Spleen (tissue), 11 donors: ENCODE measurements at regions not wholly inside any gene's neighbourhood (a gene's known extent, or its start where the extent isn't known, plus 50 kb on each side); places are given as distances from the start of the nearest gene placed in this dataset.

ENCODE experiments used
- DNase-seq: peaks from one replicate; pipeline ENCODE4 v3.0.0-alpha.2; 2020
- H3K27ac ChIP-seq, 8 donors: fragments of 200-600 bp; sonication (generic) in 7 of 8; 1 replicate in 4 of 8; 2 replicates in 4 of 8; pipeline versions ENCODE4 v1.5.0 to v1.8.0; 2016 to 2021; ENCODE audit warnings: inconsistent platforms in 4 of 8, mild to moderate bottlenecking in 4 of 8, moderate library complexity in 1 of 8
- H3K27me3 ChIP-seq, 7 donors: fragments of 200-600 bp; sonication (generic) in 6 of 7; replicated peaks in 1 of 7; 1 replicate in 4 of 7; 2 replicates in 3 of 7; pipeline versions ENCODE4 v1.5.0 to v1.8.0; 2016 to 2021; ENCODE audit warnings: inconsistent platforms in 3 of 7, mild to moderate bottlenecking in 1 of 7
- H3K36me3 ChIP-seq, 6 donors: fragments of 200-600 bp; sonication (generic) in 5 of 6; 1 replicate in 4 of 6; 2 replicates in 2 of 6; pipeline versions ENCODE4 v1.5.0 to v1.8.0; 2016 to 2021; ENCODE audit warnings: inconsistent platforms in 2 of 6
- H3K4me1 ChIP-seq, 6 donors: fragments of 200-600 bp; sonication (generic) in 5 of 6; 1 replicate in 3 of 6; 2 replicates in 3 of 6; pipeline versions ENCODE4 v1.5.0 to v1.8.0; 2016 to 2021; ENCODE audit warnings: inconsistent platforms in 3 of 6
- H3K4me3 ChIP-seq, 8 donors: fragments of 200-600 bp; sonication (generic) in 7 of 8; 1 replicate in 4 of 8; 2 replicates in 4 of 8; pipeline versions ENCODE4 v1.5.0 to v1.8.0; 2016 to 2021; ENCODE audit warnings: inconsistent platforms in 4 of 8, mild to moderate bottlenecking in 4 of 8, moderate library complexity in 2 of 8
- H3K9me3 ChIP-seq, 8 donors: fragments of 200-600 bp; sonication (generic) in 7 of 8; 1 replicate in 4 of 8; 2 replicates in 4 of 8; pipeline versions ENCODE4 v1.5.0 to v1.8.0; 2016 to 2021; ENCODE audit warnings: inconsistent platforms in 4 of 8
- POLR2A ChIP-seq, 3 donors: fragments of 450-650 bp; IDR thresholded peaks; one replicate each; pipeline ENCODE4 v1.5.1; 2017; ENCODE audit warnings: antibody characterized with exemption in 3 of 3, mild to moderate bottlenecking in 1 of 3
- POLR2AphosphoS5 ChIP-seq, 3 donors: sonication (generic); formaldehyde crosslinking; IDR thresholded peaks; one replicate each; pipeline ENCODE4 v1.5.1; 2017; ENCODE audit warnings: antibody characterized with exemption in 3 of 3
- WGBS, 5 donors: extraction: QIAGEN DNeasy Blood & Tissue Kit in 3 of 5; methylation state at CpG; one replicate each; pipeline versions ENCODE4 v1.1.5 to v1.1.7; 2013 to 2018; 5-methylcytosine and 5-hydroxymethylcytosine counted together
- intact Hi-C: fragments of 100-400 bp; cut with DNase I; formaldehyde crosslinking; loops from one replicate; pipeline ENCODE4 v1.15.0; 2023; ENCODE audit warnings: low total_unique reads
- TF ChIP-seq, protein P1 (sequence below), 11 experiments: fragments of 200-600 bp in 7 of 11; fragments of 450-650 bp in 4 of 11; sonication (generic) in 4 of 11; IDR thresholded peaks in 8 of 11; conservative IDR thresholded peaks in 3 of 11; 1 replicate in 7 of 11; 2 replicates in 4 of 11; pipeline versions ENCODE4 v1.4.0 to v1.8.0; 2016 to 2021; ENCODE audit warnings: antibody characterized with exemption in 11 of 11, inconsistent platforms in 4 of 11, mild to moderate bottlenecking in 1 of 11
- donor health status: healthy with polysubstance abuse.
- donor health status: DM: no; HTN: no; CAD: no; lungs with moderate emphysema.
- donor health status: DM: no; HTN: no; CAD: no.
- donor health status: Bipolar disorder and iron deficiency.
- donor health status: healthy.
- donor health status: DM: no; HTN: no; CAD: no.
- donor health status: DM: yes; HTN: yes; CAD: no.

DNA sequence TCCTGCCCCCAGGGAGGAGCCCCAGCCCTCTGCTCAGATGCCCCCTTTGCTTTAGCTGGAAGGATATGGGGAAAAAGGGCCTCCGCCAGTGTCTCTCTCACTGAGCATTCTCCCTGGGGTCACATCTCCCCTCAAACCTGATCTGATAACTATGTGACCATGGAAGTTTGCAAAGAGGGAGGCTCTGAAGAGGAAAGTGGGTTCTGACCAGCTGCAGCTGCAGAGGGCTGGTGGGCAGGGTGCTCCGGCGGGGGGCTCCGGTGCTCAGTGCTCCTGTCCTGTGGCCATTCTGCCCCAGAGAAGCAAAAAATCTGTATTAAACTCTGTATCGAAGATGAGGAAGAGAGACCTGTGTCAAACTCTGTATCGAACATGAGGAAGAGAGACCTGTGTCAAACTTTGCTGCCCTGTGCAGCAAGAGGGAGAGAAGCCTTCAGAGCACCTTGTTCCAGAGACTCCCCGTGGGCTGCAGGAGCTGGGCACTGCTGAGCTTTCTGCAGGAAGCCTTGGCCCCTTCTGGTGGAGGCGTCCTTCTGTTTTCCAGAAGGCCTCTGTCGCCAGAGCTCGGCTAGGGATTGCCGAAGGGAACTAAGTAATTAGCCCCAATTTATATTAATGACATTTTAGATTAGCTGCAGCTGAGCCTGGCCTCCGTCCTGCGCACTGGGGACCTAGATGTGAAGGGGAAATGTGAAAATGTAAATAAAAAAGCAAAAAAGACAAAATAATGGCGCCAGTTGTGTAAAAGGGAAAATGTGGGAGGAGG is 186.2 kb upstream of the C1orf174 start:
- Histone ChIP-seq H3K27me3 (peaks cover 0 to 31% (median 0%) of the 10 kb centered on the region in 7 donors), H3K4me3 (no peak overlapping the region), H3K27ac (no peak overlapping the region), H3K9me3 (peaks cover 0 to 19% (median 5%) of the 10 kb centered on the region in 8 donors), H3K36me3 (no peaks in the 10 kb centered on the region), H3K4me1 (no peaks in the 10 kb centered on the region)
- DNase-seq = peak; percentile 23
- WGBS, 5 donors = 80 to 83% (median 81%) methylated on average over 14 of the region's 14 CpGs
- intact Hi-C loops = no loop called here
- TF ChIP-seq, protein P1, sequence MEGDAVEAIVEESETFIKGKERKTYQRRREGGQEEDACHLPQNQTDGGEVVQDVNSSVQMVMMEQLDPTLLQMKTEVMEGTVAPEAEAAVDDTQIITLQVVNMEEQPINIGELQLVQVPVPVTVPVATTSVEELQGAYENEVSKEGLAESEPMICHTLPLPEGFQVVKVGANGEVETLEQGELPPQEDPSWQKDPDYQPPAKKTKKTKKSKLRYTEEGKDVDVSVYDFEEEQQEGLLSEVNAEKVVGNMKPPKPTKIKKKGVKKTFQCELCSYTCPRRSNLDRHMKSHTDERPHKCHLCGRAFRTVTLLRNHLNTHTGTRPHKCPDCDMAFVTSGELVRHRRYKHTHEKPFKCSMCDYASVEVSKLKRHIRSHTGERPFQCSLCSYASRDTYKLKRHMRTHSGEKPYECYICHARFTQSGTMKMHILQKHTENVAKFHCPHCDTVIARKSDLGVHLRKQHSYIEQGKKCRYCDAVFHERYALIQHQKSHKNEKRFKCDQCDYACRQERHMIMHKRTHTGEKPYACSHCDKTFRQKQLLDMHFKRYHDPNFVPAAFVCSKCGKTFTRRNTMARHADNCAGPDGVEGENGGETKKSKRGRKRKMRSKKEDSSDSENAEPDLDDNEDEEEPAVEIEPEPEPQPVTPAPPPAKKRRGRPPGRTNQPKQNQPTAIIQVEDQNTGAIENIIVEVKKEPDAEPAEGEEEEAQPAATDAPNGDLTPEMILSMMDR (IDR thresholded peaks at IDR 0.05 in 8 of 11, conservative IDR thresholded peaks at IDR 0.05 in 3 of 11) = no peak
- TF ChIP-seq POLR2AphosphoS5 (IDR thresholded peaks at IDR 0.05) (no peak), POLR2A (IDR thresholded peaks at IDR 0.05) (no peak)

DNA sequence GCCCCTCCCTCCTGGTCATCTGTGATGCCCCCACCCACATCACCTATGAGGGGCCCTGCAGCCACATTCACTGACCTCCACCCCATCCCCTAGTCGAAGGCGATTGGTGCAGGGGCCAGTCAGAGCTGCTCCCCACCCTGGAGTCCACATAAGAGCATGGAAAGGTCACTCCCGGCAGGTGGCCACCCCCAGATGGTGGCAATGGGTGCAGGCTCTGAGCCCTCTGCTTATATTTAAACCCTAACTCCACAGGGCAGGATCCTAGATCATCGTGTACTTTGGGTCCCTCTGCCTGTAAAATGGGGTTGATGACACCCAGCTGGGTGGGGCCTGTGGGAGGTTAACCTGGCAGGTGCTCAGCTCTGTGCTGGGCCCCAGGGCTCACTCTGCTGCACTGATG is 186.8 kb upstream of the C1orf174 start:
- H3K36me3 ChIP-seq = no peaks in the 10 kb centered on the region
- peak; percentile 44 for DNase-seq
- WGBS, 5 donors = 85 to 92% (median 87%) methylated on average over 2 to 4 of the region's 4 CpGs

DNA sequence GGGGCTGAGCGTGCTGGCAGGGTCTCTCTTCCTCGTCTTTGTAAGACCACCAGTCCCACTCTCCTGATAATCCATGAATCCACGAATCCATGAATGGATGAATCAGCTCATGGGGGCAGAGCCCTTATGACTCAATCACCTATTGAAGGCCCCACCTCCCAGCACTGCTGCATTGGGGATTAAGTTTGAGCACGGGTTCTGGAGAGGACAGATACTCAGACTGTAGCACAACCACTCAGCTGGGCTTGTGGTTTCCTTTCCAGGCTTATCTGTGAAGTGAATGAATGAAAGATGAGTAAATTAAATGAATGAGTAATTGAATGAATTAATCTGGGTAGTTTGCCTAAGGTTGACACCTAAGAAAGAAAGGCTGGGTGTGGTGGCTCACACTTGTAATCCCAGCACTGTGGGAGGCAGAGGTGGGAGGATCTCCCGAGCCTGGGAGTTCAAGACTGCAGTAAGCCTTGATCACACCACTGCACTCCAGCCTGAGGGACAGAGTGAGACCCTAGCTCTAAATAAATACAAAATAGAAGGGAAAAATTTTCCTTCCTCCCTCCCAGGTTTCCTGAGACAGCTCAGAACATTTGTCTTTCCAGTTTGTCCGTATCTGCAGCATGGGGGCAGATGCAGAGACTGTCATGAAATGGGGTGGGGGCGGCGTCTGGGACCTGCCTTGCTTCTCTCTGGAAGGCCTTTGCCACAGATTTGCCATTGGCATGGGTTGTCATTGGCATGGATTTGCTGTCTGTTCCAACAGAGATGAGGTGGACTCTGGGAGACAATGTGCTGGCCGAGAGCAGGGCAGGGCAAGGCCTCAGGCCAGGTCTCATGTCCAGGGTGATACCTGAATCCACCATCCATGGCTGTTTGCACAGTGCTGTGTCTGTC is 187.7 kb upstream of the C1orf174 start:
- Histone ChIP-seq H3K9me3 (peaks cover 0 to 31% (median 20%) of the 10 kb centered on the region in 8 donors), H3K4me1 (no peaks in the 10 kb centered on the region), H3K27ac (no peak overlapping the region), H3K36me3 (no peaks in the 10 kb centered on the region), H3K4me3 (no peak overlapping the region), H3K27me3 (peaks cover 0 to 21% (median 0%) of the 10 kb centered on the region in 7 donors)
- DNase-seq = peak; percentile 47
- WGBS, 5 donors = 67 to 71% (median 71%) methylated on average over 9 of the region's 9 CpGs
- TF ChIP-seq POLR2A (IDR thresholded peaks at IDR 0.05) = no peak
- TF ChIP-seq POLR2AphosphoS5 (IDR thresholded peaks at IDR 0.05) = no peak
- TF ChIP-seq, protein P1 (IDR thresholded peaks at IDR 0.05 in 8 of 11, conservative IDR thresholded peaks at IDR 0.05 in 3 of 11) = no peak
- intact Hi-C loops = no loop called here

More for the DNA sequence above, 186.8 kb upstream of the C1orf174 start:
- Histone ChIP-seq H3K4me3 (no peak overlapping the region), H3K9me3 (peaks cover 0 to 23% (median 11%) of the 10 kb centered on the region in 8 donors), H3K4me1 (no peaks in the 10 kb centered on the region), H3K27me3 (peaks cover 0 to 29% (median 0%) of the 10 kb centered on the region in 7 donors), H3K27ac (no peak overlapping the region)
- intact Hi-C loops = no loop called here
- no peak for TF ChIP-seq POLR2AphosphoS5 (IDR thresholded peaks at IDR 0.05)
- no peak for TF ChIP-seq POLR2A (IDR thresholded peaks at IDR 0.05)
- TF ChIP-seq, protein P1 (IDR thresholded peaks at IDR 0.05 in 8 of 11, conservative IDR thresholded peaks at IDR 0.05 in 3 of 11) = no peak

DNA sequence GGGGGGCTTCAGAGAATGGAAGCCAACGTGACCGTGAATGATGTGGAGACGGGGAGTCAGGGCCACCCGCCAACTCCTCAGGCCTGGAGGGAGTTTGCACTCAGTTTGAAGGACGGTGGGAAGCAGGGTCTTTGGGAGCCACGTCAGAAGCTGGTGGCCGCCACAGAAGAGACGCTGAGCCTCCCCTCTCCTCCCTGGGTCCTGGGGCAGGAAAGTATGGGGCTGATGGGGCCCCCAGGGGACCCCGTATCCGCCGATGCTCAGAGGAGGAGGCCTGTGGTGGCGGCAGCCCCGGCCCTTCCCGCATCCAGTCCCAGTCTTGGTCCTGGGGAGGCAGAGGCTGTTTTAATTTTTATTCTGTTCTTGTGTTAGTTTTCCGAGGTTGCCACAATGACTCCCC is 188.6 kb upstream of the C1orf174 start:
- Histone ChIP-seq H3K27ac (no peak overlapping the region), H3K4me1 (no peaks in the 10 kb centered on the region), H3K4me3 (no peak overlapping the region), H3K27me3 (peaks cover 0 to 21% (median 0%) of the 10 kb centered on the region in 7 donors), H3K36me3 (no peaks in the 10 kb centered on the region), H3K9me3 (peaks cover 0 to 40% (median 25%) of the 10 kb centered on the region in 8 donors)
- peak; percentile 62 for DNase-seq
- WGBS, 5 donors = 80 to 91% (median 84%) methylated on average over 15 of the region's 15 CpGs
- TF ChIP-seq POLR2A (IDR thresholded peaks at IDR 0.05) (no peak), POLR2AphosphoS5 (IDR thresholded peaks at IDR 0.05) (no peak)
- TF ChIP-seq, protein P1 (IDR thresholded peaks at IDR 0.05 in 8 of 11, conservative IDR thresholded peaks at IDR 0.05 in 3 of 11) = no peak
- intact Hi-C loops = no loop called here
